GM12873 (cell line): ENCODE measurements at regions not wholly inside any gene's neighbourhood (a gene's known extent, or its start where the extent isn't known, plus 50 kb on each side); places are given as distances from the start of the nearest gene placed in this dataset.

Source experiments
- CTCF ChIP-seq: IDR thresholded peaks from 2 replicates; pipeline ENCODE4 v1.5.1; 2012; ENCODE audit warnings: low read depth, mild to moderate bottlenecking, moderate library complexity, low read length, control low read depth; ENCODE audit not compliant: insufficient read depth; ENCODE audit errors: missing control alignments

- TF ChIP-seq CTCF: no peak
These were observed 443.3 kb upstream of the FAT1 start for GRCh38 chr4:187166886-187167512.

- TF ChIP-seq CTCF: no peak
These were observed 448.2 kb upstream of the FAT1 start for GRCh38 chr4:187171706-187172339.

GRCh38 chr4:187172340-187172761, 448.7 kb upstream of the FAT1 start:
- no peak for TF ChIP-seq CTCF

- no peak for TF ChIP-seq CTCF
These were observed 451.1 kb upstream of the FAT1 start for GRCh38 chr4:187174749-187175148.

GRCh38 chr4:187175197-187175596, 451.5 kb upstream of the FAT1 start:
- TF ChIP-seq CTCF: no peak

GRCh38 chr4:187176261-187176910, 452.7 kb upstream of the FAT1 start:
- TF ChIP-seq CTCF: no peak

GRCh38 chr4:187178084-187178483, 454.4 kb upstream of the FAT1 start:
- TF ChIP-seq CTCF: no peak
